SKM-1 (cell line): ENCODE measurements at regions not wholly inside any gene's neighbourhood (a gene's known extent, or its start where the extent isn't known, plus 50 kb on each side); places are given as distances from the start of the nearest gene placed in this dataset.

Source experiments
- DNase-seq: peaks from one replicate; lab custom pipeline; 2025; ENCODE audit not compliant: unreplicated experiment; lab: John Stamatoyannopoulos, UW

DNA sequence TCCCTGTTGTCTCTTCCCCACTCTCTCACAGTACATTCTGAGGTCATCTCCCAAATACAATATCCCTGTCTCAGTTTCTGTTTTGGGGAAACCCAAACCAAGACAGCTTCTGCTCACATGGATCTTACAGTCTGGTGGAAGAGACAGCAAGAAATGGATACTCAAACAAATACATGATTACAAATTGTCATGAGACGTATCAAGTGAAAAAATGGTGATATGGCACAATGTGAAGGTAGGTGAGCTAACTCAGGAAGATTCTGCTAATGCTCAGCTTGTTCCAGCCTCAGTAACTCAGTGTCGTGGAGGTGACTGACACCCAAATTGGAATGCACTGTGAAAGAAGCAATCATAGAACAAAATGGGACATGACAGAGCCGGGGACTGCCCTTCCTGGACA is 68.3 kb downstream of the CHST1 start:
- no peak for DNase-seq

DNA sequence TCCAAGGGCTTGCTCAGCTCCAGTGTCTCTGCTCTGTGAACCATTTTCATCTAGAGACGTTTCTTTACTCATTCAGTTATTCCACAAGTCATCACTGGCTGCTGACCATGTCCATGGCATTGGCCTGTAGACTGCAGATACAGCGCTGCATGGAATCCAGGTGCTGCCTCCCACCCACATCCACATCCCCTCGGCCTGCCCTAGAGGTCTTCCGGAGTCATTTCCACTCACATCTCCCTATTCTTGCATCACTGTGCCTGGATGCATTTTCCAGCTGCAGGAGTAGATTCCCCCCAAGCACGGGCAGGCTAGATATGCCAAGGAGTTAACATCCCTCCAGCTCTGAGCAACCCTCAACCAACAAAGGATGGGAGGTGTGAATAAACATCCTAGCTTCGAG is 68.9 kb downstream of the CHST1 start:
- no peak for DNase-seq

DNA sequence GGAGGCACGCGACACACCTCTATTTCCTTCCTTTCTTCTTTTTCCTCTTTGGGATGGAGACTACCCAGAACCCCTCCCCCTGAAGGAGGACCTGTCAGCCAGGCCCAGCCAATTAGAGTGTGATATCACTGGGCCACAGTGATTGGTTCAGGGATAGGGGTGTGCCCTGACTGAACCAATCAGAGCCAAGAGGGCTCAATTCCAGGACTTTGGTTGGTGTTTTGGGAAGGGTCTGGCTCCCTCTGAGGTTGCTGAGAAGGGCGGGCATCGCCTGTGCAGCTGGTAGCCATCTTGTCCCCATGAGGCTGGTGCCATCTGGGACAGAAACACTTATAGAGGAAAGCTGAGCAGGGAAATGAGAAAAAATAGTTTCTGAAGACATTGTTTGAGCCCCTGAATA is 71.4 kb downstream of the CHST1 start:
- no peak for DNase-seq

DNA sequence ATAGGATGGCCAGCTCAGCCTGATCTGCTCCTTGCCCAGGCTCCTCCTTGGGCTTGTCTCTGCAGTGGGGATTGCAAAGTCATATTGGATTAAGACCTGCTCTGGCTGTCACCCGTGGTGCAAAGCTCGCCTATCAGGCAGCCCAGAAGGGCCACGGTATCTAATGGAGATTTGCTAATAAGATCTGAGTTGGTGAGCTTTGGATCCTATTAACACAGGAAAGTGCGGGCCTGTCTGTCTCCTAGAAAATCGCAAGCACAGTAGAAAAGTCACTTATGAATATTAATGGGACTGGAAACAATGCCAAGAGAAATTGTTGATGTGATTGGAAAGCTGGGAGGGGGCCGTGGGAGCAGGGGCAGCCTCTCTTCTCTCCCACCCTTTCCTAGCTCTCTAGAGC is 72.8 kb downstream of the CHST1 start:
- no peak for DNase-seq

DNA sequence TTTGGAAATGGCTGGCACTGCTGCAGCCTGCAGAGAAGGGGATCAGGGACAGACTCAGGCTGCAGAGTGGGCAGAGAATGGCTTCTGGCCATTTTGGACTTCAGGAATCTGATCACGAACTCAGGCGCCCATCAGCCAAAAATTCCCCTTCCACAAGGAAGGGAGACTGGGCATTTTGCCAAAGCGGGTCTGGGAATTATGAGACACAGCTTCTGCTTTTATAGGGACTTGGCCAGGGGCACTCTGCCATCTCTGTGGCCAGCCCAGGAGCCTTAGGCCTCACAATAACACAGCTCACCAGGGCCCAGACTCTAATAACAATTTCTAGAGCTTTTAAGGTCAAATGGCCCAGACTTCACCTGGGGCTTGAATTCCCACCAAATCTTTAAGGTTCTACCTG is 74.7 kb downstream of the CHST1 start:
- no peak for DNase-seq

DNA sequence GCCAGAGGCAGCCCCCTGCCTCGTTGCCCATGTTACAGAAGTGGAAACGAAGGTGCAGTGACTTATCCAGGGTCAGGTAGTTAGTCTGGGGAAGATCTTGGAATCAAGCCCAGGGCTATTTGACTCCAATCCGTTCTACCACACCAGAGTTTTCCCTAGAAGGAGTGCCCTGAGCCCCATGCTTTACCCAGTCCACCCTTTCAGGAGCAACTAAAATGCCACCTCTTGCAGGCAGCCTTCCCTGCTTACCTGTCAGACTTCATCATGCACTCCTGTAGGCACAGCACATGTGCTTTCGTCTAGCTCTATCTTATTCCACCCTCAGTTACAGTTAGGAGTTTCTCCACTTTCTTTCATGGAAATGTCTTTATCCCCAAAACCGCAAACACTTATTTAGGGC is 80.2 kb downstream of the CHST1 start:
- DNase-seq, result no peak

DNA sequence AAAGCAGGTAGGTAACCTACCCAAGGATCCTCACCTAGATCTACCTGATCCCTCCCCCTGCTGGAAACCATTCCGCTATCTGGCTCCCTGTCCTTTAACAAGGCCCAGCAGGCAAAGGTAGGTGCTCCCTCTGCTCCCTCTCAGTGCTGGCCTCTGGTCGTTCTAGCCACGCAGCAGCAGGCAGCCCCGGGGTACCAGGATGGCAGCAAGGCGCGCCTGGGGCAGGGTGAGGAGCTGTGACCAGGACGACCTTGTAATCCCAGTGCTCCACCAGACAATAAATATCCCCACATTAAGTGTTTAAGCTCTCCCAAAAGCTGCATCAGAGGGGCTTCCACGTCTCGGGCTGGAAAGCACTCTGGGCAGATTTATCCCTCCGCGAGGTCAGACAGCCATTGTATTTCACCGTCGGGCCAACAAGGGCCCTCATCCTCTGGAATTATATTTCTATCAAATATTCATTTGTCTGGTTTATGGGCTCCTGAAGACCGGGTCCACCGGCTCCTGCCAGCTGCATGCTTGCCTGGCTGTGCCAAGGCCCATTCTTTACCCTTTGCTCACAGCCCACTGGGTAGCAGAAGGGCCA is 81.3 kb downstream of the CHST1 start:
- no peak for DNase-seq

DNA sequence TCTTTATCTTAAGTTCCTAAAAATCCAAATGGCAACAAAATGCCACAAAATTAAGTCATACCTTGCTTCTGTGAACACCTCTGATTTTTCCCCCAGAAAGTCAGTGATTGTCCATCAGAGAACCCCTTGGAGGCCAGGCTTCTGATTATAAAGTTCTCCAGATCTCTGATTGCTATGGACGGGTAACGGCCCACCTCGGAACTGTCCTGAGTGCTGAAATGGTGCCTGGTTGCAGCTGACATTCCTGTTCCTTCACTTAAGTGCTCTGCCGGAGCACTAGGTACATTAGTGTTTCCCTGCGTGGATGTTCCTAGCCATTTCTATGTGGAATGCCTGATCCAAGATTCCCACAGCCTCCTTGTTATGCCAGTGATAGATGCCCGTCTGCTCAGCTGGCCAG is 85.0 kb downstream of the CHST1 start:
- DNase-seq, result no peak

DNA sequence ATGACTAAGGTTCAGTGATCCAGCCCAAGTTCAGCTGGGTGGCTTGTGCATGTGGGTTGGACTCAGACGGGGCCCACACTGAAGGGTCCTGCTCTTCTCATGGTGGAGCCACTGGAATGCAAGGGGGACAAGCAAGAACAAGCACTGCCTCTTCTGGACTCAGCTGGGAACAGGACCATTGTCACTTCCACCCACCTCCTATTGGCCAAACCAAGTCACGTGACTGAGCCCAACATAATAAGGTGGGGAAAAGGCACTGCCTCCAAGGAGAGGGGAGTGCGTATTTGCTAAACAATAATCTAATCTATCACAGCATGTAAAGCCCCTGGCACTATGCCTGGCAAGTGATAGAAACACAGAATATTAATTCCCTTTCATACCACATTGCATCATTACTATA is 87.1 kb downstream of the CHST1 start:
- DNase-seq, result no peak

DNA sequence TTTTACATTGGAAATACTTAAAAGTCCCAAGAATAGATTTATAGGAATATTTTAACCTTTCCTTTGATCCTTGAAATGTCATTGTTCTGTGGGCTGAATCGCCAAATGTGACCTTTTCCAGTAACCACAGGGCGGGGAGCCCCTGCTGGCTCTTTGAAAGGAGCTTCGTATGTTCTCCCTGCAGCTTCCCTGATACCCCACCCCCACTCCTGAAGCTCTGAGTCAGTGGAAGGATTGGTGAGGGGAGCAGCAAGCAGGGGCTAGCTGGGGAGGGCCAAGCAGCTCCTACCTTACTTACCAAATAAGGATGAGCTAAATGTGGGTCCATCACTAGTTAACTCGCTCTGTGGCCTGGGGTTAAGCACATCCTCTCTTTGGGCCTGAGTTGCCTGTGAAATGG is 87.7 kb downstream of the CHST1 start:
- DNase-seq, result no peak

DNA sequence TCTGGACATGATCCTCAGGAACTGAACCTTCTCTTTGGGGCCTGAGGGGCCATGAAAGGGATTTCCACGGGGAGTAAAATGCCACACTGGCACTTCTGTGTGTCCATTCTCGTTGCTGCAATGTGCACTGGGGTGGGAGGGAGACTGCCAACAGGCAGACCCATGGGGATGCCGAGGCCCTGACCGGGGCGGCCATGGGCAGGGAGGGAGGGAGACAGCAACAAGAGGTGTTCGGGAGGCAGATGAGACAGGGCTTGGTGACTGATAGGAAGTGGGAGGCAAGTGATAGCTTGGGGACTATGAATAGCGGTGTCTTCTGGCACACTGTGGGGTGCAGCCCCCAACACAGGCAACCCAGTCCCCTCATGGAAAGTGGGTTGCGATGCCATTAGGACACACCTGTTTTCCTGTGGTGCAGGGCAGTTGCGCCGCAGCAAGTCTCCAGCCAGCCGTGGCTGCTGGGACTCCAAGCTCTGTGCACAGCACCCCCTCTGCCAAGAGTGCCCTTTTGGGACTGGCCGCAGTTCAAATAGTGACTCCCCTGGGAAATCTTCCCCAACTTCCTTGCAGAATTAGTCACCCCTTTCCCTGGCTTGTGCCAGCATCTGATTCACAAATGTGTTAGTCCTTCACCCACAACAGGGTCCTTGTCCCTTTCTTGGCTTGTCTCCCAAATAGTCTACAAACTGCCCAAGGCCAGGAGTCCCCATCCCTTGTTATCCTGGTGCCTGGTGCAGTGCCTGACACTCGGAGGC is 88.8 kb downstream of the CHST1 start:
- DNase-seq, result no peak

DNA sequence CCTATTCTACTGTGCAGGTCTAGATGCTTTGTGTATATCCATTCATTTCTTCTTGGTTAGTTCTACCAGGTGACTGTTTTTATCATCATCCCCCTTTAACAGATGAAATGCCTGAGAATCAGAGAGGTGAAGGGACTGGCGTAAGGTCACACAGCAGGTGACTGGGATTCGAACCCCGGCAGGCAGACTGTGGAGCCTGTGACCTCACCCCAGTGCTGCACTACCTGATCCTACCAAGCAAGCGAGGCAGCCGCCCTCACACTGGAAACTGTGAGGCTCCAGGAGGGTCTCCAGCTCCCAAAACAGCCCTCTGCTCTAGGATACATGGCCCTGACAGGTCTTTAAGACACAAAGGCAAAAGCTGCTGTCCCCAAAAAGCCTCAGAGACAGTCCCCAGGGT is 91.7 kb downstream of the CHST1 start:
- DNase-seq, result no peak

DNA sequence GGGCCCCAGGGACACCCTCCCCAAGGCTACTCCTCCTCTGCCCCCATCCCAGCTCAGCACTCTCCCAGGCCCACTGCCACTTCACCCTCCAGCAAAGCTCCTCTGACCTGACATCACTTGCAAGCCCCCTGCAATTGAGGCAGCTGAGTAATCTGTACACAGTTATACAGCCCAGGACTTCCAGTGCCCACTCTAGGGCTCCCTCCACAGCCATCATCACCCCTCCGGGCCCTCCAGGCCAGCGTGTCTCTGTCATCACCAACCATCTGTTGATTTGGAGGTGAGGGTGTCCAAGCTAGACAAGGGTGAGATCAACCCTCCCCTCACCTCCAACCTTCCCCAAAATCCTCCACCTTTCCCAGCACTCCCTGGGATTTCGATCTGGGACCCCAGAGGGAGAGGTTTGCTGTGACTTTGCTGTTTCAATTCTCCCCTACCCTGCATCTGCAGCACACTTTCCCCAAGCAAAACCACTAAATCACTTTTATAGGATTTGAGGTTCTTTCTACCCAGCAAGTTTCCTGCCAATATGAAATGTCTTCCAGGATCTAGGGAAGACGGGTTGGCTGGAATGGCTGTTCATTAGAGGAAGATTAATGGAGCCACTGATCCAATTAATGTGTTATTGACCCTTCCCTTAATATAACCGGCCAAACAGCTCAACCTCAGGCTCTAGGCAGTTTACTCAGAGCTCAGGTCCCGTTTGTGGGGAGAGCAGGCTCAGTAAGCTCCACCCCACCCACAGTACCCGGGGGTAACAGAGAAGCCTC is 92.9 kb downstream of the CHST1 start:
- no peak for DNase-seq

DNA sequence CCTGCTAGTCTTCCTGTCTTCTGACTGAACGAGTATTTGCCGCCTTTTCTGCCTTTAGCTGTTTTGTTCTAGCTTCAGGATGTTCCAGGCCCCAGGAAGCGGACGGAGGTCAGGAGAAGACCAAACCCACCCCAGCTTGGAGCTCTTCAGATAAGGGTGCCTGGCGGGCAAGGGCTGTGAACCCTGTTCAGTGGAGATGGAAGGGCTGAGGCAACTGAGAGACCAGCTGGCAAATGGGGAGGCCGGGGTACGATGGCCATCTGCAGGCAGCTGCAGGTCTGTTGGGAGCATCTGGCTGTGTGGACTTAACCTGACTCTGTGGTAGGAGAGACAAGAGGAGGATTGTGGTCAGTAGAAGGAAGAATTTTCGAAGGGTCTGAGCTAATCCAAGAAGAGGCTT is 95.6 kb downstream of the CHST1 start:
- DNase-seq, result no peak

DNA sequence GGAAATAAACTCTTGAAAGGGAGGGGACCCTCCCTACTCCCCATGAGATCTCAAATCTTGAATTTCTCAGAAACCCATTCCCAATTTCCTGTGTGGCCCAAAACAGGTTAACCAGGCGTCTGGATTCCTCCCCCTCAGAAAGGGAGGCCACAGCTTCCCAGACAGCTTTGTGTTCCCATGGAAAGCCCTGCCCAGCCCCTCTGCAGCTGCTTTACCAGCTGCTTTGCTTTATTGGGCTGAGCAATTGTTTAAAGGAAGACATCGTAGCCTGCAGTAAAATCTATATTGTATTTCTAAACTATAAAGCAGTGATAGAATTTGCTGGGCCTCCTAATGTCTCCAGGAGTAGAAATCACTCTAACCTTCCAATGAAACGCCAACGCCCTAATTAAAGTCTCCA is 97.4 kb downstream of the CHST1 start:
- DNase-seq, result no peak

DNA sequence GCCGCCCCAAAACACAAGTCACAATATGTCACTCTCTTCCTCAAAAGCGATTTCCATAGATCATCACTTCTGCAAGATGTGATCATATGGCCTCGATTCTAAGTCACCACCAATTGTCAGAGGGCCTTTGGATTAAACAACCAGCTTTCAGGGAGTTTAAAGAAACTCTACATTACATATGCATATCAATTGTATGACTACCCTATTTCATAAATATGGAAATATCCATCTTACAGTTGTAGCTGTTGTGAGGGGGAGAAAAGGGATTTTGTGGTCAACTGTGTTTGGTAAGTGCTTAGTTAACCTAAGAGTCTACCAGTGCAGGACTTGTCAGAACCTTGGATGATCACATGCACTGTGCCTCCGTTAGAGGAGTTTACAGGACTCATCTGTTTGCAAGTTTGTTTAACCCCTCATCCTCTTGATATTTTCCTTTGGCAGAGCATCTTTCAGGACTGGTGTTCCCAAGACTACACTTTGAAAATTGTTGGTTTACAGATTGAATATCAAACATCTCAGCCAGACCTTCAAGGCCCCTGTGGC is 99.9 kb downstream of the CHST1 start:
- DNase-seq, result no peak

DNA sequence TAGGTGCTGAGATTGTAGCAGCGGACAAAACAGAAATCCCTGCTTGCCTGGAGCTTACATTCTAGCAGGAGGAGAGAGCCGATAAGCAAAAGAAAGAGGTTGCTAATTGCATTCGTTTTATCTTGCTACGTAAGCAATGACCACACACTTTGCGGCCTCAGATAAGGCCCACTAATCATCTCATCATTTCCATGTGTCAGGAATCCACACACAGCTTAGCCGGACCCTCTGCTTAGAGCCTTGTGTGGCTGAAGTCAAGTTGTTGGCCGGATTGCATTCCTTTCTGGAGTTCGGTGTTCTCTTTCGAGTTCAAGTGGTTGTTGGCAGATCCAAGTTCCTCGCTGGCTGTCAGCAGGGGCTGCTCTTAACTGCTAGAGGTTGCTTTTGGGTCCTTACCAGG is 101.6 kb downstream of the CHST1 start:
- DNase-seq, result no peak

DNA sequence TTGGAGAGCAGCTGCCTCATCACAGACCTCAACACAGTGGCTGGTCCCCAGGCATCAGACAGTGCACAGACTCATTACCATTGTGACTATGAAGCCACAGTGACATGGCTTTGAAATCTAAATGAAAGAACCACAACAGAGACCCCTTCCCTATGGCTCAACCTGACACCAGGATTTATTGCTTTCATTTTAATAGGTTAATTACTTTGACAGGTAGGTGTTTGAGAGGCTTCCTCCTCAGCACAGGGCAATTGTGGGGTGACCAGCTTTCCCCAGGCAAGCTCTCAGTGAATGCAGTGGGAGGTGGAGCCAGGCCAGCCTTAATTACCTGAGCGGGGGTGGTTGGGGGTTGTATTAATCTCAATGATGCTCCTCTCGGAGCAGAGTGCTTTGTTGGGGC is 102.3 kb downstream of the CHST1 start:
- no peak for DNase-seq

DNA sequence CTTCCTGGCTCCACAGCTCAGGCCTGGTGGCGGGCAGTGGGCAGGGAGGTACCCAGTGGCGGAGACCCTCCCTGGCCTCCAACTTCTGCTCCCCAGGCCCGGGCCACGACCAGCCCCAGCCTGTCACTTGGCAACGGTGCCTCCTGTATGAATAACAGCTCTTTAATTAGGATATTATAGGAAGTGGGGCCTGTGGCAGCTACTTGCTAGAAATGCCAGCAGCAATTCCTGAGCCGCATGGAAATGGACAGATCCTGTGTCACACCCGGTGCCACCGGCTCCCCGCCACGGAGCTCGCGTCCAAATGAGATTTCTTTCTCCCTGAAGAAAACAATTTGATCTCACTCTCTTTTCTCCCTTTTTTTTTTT is 104.5 kb downstream of the CHST1 start:
- DNase-seq, result no peak

DNA sequence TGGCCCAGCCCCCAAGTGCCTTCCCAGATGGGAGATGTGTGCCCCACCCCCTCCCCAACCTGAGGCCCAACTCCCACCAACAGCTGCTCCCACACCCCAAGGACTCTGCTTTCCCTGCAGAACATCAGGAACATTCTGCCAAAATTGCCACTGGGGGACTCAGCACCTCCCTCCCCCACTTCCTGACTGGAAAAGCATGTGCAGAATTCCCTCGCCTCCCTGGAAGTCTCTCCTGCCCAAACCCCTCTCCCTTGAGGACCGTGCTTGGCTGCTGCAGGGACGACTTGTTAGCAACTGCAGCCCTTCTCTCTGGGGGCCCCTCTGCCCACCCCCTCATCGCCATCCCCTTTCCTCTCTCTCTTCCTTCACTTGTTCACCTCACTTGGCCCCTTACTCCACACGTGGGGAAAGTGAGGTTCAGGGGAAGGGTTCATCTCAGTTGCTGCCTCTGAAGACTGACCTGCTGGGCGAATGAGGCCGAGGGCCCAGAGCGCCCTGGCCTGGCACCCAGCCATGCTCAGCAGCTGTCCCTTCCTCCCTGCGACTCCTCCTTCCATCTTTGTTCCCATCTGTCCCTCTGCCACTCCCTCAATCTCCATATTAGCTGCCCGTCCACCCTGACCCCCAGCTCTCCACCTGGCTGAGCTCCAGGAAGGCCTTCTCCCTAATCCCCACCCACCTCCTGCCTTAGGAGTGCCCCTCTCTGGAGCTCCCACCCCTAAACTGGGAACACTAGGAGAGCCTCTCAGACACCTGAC is 105.1 kb downstream of the CHST1 start:
- DNase-seq, result no peak
